Left hindlimb (tissue), 1 donor: ENCODE measurements at regions not wholly inside any gene's neighbourhood (a gene's known extent, or its start where the extent isn't known, plus 50 kb on each side); places are given as distances from the start of the nearest gene placed in this dataset.
"Not testable (repeated sequence)": the region's sequence is repeated elsewhere in the genome, so short reads cannot be mapped to it uniquely, and the experiment has no call there.

Experiments used
- DNase-seq: peaks from one replicate; pipeline ENCODE4 v3.0.0-alpha.2; 2018

- no peak for DNase-seq
These were observed 422.1 kb downstream of the BRD1 start for GRCh38 chr22:49405590-49405989.

DNA sequence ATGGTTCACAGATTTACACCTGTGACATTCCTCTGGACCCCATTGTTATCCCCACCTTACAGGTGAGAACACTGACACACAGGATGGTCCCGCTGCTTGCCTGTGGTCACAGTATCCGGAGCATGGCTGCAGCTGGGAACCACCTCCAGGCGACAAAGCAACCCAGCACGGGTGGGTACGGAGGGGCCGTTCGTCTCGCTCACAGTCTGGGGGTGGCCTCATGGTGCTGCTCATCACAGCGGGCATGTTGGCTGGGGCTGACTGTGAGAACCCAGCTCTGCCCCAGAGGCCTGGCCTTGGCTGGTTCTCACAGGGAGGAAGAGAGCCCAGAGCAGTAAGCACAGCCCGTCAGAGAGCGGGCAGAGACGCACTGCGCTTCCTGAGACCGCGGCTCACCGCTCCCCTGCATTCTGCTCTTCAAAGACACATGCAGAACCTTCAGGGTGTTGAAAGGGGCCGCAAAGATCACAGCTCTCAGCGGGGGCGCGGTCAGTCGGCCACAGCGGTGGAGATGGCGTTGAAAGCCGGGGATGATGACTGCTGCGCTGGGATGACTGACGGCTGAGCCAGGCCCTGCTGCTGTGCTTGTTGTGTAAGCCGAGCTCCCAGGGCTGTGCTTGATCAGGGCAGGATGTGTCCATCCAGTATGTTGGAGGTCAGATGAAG lies 423.0 kb downstream of the BRD1 start:
- DNase-seq, result no peak

GRCh38 chr22:49404020-49404419 lies 423.7 kb downstream of the BRD1 start:
- no peak for DNase-seq

DNA sequence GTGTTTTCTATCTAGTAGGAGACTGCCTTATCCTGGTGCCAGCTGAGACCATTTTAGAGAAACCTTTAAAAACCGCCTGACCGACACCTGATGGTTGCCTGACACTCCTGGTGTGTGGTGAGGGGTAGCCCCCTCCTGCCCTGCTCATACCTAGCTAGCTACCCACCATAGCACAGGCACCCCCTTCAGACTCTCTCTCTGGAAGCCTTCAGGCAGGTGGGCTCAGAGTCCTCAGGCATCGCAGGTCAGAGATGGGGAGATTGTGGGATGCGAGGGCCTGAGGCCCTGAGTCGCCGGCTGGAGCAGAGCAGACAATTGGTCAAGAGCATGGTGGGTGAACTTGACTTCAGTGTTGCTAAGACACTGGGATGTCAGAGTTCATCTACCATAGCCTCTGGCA lies 424.6 kb downstream of the BRD1 start:
- DNase-seq, result no peak

DNA sequence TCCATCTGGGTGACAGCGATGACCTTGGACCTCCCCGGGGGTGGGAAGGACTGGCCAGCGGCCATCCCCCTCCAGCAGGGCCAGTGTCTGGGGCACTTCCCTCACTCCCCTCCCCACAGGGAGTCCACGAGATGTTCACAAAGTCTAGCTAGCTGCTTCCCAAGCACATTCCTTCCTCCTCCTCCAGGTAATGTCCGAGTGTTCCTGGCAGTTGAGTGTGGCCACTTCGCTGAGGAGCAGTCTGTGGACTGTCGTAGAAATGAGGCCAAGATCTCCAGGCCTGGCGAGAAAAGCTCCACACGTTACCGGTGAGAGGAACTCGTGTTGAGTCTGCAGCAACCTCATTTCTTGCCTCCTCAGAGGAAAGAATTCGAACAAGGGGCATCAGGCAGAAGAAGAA lies 425.5 kb downstream of the BRD1 start:
- DNase-seq, result no peak

DNA sequence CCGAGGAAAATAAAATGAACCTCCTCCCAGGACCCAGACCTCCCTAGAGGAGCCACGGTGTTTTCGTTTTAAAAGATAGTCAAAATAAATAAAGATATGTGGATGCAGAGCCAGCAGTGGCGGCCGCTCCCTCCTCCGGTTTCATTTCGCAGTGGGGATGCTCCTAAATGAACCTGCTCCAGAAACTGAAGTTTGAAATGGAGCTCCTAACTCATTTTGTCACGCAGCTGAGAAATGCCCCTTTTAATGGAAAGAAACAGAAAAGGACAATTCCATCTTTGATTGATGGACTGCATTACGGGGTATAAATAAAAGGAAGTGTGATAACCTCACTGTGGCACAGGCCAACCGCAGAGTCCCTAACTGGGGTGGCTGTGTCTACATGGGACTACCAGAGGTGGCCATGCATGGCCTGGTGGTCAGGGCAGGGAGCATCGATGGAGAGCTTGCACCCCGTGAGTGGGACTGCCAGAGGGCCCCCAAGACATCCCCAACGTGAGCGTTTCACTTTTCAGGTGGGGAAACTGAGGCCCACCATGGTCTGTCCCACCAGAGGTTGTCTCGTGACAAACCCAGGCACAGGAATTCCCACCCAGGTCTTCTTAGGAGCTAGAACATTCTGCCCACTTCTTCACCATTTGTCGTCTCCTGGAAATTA lies 426.6 kb downstream of the BRD1 start:
- DNase-seq, result no peak

- no peak for DNase-seq
These were observed 427.3 kb downstream of the BRD1 start for GRCh38 chr22:49400136-49400940.

- no peak for DNase-seq
These were observed 429.0 kb downstream of the BRD1 start for GRCh38 chr22:49398646-49399045.

DNA sequence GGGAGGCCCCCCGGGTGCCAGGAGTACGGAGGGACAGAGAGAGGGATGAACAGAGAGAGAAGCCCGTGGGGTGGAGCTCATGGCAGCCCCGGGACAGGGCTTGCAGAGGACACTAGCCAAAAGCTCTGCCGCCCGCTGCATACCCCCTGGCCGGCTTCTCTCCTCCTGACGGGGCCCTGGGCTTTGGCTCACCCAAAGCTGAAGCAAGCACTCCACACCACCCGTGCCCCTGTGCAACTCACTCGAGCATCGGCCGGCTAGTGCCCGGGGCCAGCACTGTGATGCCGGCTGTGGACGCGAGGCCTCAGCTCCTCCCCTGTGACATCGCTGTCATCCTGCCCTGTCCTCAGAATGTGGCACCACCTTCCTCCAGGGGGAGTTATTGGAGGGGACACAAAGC lies 429.6 kb downstream of the BRD1 start:
- DNase-seq, result no peak

GRCh38 chr22:49396817-49397216 lies 430.9 kb downstream of the BRD1 start:
- no peak for DNase-seq

DNA sequence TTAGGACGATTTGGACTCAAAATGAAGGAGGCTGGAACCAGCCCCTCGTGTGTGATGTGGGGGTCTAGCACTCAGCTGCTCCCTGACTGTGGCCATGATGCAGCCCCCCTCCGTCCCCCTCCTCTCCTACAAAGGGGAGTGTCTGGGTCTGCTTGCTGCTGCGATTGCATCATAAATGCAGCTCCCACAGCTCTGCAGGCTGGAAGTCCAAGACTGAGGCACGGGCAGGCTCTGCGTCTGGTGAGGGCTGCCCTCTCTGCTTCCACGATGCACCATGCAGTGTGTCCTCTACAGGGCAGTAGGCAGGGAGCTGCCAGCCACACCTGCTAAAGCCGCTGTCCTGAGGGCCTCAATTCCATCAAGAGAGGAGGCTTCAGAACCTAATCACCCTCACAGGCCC lies 432.1 kb downstream of the BRD1 start:
- DNase-seq, result no peak

DNA sequence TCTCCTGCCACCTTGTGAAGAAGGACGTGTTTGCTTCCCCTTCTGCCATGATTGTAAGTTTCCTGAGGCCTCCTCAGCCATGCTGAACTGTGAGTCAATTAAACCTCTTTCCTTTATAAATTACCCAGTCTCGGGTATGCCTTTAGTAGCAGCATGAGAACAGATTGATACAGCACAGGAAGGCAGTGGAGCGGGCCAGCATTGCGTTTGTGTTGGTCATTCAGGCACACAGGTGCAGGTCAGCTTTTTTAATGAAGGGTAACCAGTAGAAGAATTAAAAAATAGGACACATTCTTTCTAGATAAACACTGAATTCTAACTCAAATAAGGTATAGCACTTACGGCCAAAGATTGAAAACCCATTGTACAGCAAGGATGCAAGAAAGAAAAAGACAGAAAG lies 432.6 kb downstream of the BRD1 start:
- not testable (repeated sequence) for DNase-seq

DNA sequence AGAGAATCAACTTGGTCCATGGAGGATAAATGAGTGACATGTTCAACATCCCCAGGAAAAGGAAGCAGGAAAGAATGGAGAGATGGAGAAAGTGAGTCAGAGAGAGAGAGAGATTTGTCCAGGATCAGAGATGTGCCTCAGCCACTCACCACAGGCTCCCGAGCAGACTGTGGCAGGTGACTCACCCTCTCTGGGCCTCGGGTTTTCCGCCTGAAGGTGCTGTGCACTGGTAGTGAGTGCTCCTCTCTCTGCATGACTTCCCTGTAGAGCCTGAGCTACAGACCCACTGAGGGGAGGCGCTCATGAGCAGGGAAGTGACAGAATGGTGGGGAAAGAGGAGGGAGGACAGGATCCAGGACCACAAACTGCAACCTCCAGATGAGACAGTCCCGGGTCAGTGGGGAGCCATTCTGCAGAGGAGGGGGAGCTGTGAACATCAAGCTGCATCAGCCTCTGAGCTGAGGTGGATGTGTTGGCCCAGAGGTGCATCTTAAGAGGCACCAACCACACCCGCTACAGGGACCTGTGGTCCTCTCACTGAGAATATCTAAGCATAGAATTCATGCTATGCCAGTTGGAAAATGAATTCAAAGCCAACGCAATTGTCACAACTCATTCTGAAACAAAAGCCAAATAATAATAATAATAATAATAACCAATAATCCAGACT lies 433.4 kb downstream of the BRD1 start:
- no peak for DNase-seq

DNA sequence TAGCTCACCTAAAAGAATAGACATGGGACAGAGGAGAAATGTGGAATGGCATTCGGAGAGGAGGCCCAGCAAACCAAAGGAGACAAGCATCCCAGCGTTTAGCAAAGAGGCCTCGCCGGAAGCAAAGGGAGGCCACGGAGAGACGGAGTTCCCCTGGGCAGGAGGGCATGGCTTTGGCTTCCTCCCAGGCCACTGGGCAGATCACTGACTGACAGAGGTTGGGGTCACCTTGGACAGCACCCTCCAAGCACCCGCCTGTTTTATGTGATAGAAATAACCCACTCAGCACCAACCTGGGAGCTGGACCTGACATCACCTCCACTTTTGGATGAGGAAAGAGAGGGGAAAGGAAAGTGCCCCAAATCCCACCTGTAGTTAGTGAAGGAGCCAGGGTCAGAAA lies 434.1 kb downstream of the BRD1 start:
- no peak for DNase-seq

DNA sequence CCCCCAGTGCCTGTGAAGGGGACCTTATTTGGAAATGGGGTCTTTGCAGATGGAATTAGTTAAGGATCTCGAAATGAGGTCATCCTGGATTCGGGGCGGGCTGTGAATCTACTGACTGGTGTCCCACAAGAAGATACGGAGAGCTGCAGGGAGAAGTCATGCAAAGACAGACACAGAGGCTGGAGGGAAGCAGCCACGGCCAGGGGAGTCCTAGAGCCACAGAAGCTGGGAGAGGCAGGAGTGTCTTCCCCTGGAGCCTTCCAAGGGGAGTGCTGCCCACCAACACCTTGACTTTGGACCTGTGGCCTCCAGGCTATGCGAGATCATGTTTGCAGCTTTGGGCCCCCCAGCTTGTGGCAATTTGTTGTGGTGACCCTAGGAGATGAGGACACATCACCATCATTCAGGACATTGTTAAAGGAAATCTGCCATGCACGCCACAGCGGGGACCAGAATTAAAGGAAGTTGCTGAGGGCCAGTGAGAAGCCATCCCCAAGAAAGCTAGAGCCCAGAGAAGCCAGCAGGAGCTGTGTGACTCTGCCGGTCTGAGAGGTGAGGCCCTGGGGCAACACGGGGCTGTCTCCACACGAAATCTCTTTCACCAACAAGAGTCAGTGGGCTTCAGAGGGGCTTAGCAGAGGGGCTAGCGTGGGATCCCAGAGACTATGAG lies 434.7 kb downstream of the BRD1 start:
- DNase-seq, result no peak

DNA sequence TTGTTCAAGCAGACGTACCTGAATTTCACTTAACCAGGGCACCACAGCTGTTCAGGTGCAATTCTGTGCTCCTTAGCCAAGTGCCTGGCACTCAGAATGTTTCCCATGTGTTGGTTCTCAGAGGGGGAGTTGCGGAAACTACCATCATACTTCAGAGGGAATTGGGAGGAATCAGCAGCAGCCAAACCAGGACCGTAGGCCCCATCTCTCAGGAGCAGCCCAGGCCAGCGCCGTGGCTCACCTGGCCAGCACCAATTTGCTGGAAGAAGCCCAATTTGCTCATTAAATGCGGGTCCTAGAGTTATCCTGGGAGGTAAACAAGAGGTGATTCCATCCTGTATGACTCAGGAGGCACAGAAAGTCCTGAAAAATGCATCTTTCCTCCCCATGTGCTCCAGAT lies 435.4 kb downstream of the BRD1 start:
- no peak for DNase-seq

- no peak for DNase-seq
These were observed 436.2 kb downstream of the BRD1 start for GRCh38 chr22:49391436-49391835.

DNA sequence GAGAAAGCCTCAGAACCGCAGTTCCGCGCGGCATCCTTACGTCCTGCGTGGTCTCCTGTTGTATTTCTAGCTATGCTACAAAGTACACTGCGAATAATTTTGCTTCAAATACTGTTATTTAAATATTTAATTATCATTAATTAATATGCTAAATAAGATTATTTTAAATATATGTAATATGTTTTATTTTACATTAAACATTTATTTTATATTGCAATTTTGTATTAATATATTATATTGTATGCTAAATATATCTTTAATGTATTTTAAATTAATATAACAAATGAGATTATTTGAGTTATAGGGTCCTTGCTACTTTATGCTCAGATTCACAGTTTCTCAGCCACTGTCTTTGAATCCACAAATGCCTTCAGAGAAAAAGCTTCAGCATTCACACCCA lies 436.7 kb downstream of the BRD1 start:
- DNase-seq, result no peak

GRCh38 chr22:49383909-49384308 lies 443.8 kb downstream of the BRD1 start:
- DNase-seq, result not testable (repeated sequence)

DNA sequence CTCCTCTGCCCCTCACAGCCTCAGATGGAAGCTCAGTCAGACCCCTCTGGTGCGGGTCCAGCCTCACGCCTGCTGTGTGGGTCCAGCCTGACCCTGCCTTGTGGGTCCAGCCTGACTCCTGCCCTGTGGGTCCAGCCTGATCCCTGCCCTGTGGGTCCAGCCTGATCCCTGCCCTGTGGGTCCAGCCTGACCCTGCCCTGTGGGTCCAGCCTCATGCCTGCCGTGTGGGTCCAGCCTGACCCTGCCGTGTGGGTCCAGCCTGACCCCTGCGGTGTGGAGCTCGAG lies 445.3 kb downstream of the BRD1 start:
- DNase-seq, result no peak

- no peak for DNase-seq
These were observed 445.9 kb downstream of the BRD1 start for GRCh38 chr22:49381595-49382450.

DNA sequence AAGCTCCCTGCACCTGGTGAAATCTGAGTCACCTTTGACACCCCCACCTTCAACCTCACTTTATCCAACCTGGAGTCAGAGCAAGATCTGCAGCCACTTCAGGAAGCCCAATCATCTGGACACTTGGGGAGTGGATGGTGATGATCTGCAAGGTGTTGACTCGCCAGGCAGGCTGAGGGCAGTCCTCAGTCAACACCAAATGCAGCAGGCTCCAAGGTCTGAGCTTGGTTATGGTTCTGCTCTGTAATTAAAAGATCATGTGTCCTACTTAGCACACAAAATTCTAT lies 446.9 kb downstream of the BRD1 start:
- DNase-seq, result no peak
